ENCODE measurements at regions not wholly inside any gene's neighbourhood (a gene's known extent, or its start where the extent isn't known, plus 50 kb on each side); places are given as distances from the start of the nearest gene placed in this dataset.

DNA sequence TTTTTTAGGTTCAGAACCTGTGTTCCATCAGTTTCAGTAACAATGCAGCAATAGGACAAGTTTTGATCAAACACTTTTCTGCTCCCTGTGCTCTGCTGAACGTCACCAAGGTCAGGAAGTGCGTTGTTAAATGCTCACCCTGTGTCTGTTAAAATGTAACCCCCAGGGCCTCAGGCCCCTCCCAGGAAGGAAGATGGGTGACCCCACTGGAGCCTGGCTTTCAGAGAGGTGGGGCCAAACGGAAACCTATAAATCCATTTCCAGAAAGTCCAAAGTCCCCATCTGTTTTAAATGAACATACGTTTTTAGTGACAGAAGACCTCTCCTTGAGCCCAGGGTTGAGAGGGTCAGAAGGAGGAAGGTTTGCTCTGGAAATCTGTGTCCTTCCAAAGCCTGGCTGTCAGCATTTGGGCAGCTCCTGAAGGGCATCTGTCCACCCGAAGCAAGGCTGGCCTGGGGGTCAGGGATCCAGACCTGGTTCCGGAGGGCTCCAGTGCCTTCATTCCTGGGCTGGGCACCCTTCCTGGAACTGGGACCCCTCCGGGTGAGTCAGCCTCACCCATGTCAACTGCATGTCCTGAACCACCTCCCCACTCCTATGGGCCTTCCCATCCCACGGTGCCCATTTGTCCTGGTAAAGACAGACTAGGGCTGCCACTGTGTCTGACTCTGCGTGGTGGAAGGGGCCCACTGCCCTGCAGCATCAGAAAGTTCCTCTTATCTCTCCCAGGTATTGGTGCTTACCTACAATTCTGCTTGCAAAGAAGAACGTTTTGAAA, 117.4 kb upstream of the COPS8 start:
- TF ChIP-seq, protein P1, sequence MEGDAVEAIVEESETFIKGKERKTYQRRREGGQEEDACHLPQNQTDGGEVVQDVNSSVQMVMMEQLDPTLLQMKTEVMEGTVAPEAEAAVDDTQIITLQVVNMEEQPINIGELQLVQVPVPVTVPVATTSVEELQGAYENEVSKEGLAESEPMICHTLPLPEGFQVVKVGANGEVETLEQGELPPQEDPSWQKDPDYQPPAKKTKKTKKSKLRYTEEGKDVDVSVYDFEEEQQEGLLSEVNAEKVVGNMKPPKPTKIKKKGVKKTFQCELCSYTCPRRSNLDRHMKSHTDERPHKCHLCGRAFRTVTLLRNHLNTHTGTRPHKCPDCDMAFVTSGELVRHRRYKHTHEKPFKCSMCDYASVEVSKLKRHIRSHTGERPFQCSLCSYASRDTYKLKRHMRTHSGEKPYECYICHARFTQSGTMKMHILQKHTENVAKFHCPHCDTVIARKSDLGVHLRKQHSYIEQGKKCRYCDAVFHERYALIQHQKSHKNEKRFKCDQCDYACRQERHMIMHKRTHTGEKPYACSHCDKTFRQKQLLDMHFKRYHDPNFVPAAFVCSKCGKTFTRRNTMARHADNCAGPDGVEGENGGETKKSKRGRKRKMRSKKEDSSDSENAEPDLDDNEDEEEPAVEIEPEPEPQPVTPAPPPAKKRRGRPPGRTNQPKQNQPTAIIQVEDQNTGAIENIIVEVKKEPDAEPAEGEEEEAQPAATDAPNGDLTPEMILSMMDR (IDR thresholded peaks at IDR 0.05; ENCODE audit: low read length, missing control alignments): no peak
- DNase-seq (ENCODE audit: low read depth): no peak
- H3K4me3 ChIP-seq (replicated peaks; ENCODE audit: low read depth, low read length): no peak overlapping the region

DNA sequence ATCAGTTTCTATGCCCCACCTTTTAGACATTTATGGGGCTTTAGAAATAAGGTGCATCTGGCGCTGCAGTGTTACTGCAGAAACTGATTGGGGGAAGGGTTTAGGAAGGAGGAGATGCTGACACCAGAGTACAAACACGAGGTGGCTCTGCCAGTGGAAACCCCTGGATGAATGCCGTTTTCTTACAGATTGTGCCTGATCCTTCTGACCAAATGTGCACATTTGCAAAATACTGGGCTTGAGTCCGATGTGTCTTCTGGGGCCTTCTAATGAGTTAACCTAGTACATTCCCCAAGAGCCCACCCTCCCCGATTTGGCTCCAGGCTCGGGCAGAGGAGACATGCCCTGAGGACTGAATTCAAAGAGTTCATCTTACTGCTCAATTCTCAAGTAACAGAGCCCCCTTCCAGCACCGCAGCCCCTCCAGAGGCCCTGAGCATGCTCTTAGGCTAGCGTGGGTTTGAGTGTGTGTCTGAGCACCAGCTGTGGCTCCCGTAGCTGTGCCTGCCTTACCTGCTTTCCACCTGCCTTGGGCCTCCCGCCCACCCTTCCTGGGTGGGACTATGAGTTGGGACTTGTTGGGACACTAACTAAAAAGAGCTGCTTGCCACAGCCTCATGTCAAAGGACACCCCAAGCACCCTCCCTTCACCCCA, 116.7 kb upstream of the COPS8 start:
- H3K4me3 ChIP-seq (replicated peaks; ENCODE audit: low read depth, low read length): no peak overlapping the region
- no peak for DNase-seq (ENCODE audit: low read depth)
- TF ChIP-seq, protein P1 (IDR thresholded peaks at IDR 0.05; ENCODE audit: low read length, missing control alignments): no peak

DNA sequence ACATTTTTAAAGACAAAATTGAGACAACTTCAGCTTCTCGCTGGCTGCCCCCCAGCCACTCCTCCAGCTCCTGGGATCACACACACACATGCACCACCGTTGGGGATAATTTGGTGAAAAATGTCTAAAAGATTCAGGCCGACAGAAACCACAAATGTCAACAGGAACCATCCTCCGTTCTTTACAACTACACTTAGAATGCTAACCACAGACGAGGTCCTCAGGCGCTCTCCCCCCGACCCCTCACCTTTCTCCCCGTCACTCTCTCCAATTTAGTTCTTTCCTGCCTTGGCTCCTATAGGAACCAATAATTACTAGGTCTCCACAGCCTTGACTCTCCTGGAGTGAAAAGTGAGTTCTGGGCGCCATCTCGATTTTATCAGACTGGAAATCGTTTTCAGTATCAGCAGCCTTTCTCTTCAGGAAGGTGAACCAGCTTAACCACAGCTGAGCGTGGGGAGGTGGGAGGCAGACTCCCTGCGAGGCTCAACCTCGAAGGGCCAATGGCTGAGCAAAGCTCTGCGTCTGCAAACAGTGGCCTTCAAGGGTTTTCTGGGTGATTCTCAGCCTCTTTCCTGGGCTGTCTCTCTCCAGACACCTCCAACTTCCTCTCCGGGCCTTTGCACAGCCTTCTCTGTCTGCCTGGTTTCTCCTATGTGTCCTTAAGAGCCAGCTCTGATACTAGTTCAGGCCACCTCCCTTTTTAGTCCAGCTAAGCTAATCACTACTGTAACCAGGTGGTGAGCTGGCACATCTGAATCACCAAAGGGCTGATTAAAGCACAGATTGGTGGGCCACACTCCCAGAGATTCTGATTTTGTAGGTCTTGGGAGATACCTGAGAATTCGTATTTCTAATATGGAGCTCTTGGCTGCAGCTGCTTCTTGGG, 115.7 kb upstream of the COPS8 start:
- TF ChIP-seq, protein P1 (IDR thresholded peaks at IDR 0.05; ENCODE audit: low read length, missing control alignments): no peak
- H3K4me3 ChIP-seq (replicated peaks; ENCODE audit: low read depth, low read length): no peak overlapping the region
- no peak for DNase-seq (ENCODE audit: low read depth)

DNA sequence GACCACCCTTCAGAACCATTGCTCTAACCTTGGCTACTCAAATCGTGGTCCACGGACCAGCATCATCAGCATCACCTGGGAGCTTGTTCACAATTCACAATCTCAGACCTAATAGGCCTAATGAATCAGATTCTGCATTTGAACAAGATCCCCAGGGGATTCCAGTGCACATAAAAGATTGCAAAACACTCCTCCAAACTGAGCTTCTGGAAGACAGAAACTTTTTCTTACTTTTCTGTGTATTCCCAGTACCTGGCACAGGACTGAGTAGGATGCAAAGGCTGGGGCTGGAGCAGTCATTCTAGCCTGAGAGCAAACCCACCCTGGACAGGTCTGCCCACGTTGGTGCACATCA, 115.1 kb upstream of the COPS8 start:
- TF ChIP-seq, protein P1 (IDR thresholded peaks at IDR 0.05; ENCODE audit: low read length, missing control alignments): no peak
- no peak for DNase-seq (ENCODE audit: low read depth)
- H3K4me3 ChIP-seq (replicated peaks; ENCODE audit: low read depth, low read length): no peak overlapping the region

DNA sequence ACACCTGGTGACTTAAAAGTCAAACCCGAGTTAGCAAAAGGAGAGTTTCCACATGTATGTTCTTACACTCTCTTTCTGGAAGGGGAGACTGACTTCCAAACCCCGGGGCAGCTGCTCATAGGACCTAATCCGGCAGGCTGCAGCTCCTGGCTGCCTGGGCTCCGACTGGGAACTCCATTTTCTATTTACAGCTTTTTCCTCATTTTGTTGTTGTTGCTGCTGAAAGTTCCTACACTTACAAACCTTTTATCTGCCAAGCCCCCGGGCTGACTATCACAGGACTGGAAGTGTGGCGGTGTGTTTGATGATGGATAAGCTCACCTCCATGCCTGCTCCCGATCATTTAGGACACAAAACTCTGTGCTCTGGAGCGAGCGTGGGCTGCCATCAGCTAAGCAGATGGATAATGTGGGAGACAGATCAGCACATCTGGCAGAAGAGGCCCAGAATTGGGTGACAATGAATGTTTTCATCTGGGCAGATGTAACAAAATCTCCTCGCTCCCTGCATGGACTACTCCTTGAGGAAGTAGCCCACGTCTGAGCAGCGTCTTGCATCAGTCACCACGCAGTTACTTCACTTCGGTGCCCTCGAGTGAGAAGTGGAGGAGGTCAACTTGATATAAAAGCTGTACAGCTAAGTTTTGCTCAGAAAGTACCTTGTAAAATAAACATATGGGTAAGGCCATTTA, 114.4 kb upstream of the COPS8 start:
- no peak for DNase-seq (ENCODE audit: low read depth)
- no peak overlapping the region for H3K4me3 ChIP-seq (replicated peaks; ENCODE audit: low read depth, low read length)
- TF ChIP-seq, protein P1 (IDR thresholded peaks at IDR 0.05; ENCODE audit: low read length, missing control alignments): no peak

DNA sequence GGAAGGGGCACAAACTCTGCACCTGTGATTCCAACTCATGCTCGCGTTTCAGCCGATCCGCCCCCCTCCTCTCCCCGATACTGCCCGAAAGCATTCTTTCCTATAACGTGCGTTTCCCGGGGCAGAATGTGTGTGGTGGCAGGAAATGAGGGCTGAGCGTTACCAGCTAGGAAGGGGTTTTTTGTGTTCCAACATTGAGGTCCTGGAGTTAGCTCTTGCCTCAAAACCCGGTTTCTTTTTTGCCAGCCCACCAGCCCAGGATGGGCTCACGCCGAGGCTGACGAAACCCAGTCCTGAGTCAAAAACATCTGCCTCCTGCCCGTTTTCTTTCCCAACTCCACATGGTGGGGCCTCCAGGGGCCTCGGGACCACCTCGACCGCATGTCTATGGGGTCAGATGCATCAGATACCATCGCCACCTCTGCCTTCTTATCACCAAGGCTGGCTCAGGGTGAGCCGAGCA, 113.7 kb upstream of the COPS8 start:
- H3K4me3 ChIP-seq (replicated peaks; ENCODE audit: low read depth, low read length): no peak overlapping the region
- DNase-seq (ENCODE audit: low read depth): no peak
- TF ChIP-seq, protein P1 (IDR thresholded peaks at IDR 0.05; ENCODE audit: low read length, missing control alignments): no peak

All from fibroblast of pulmonary artery (primary cell).